HCT116 (cell line): ENCODE measurements at regions not wholly inside any gene's neighbourhood (a gene's known extent, or its start where the extent isn't known, plus 50 kb on each side); places are given as distances from the start of the nearest gene placed in this dataset.

Source experiments
- ATAC-seq: fragments of 200-7000 bp; cut with Tn5 transposase; 2 replicates; pipeline ENCODE4 v1.9.1; 2020; ENCODE audit warnings: mild to moderate bottlenecking, moderate library complexity
- BruUV-seq: library from RNA; stranded (reverse); fragments of 400-500 nt; replicated peaks from 2 replicates; lab custom pipeline; 2021; lab: Mats Ljungman, UMichigan
- CTCF ChIA-PET: fragments of 300-600 bp; sonication (Branson Sonifier 250); formaldehyde crosslinking; loops from one replicate; lab custom pipeline; 2021; ENCODE audit warnings: antibody characterized with exemption; lab: Charles Lee
- POLR2A ChIA-PET: fragments of 300-600, 350-600 bp; sonication (Branson Sonifier 250); formaldehyde crosslinking; loops from one replicate; lab custom pipeline; 2021; ENCODE audit warnings: antibody characterized with exemption; lab: Charles Lee
- RAD21 ChIA-PET, 2 experiments: fragments of 300-600 bp; sonication (Branson Sonifier 250); formaldehyde crosslinking; loops; one replicate each; lab custom pipeline; 2023; ENCODE audit warnings: low total read pairs in 2 of 2; ENCODE audit not compliant: uncharacterized antibody in 2 of 2, unreplicated experiment in 2 of 2, low non-redundant PET in 1 of 2; lab: Charles Lee
- DNase-seq: peaks from one replicate; pipeline ENCODE4 v3.0.0-alpha.2; 2010; ENCODE audit warnings: low read depth, low spot score
- H2AFZ ChIP-seq: fragments of 200-600 bp; shearing (Covaris generic), sonication (generic); 2 replicates; pipeline ENCODE4 v1.6.1; 2017; ENCODE audit warnings: low read depth, mixed run types, mixed read lengths, antibody characterized with exemption, low read length; ENCODE audit not compliant: poor library complexity, severe bottlenecking
- H3K27ac ChIP-seq: 2 replicates; pipeline ENCODE4 v1.5.1; 2012; ENCODE audit warnings: low read depth, low read length
- H3K27me3 ChIP-seq: fragments of 200-600 bp; sonication (generic); 2 replicates; pipeline ENCODE4 v1.6.1; 2016; ENCODE audit warnings: mixed run types, low read length, mixed read lengths; ENCODE audit not compliant: insufficient read depth
- H3K36me3 ChIP-seq, 2 experiments: fragments of 200-500 bp in 1 of 2; fragments of 200-600 bp in 1 of 2; sonication (Bioruptor generic) in 1 of 2; sonication (generic) in 1 of 2; 2 replicates each; pipeline versions ENCODE4 v1.5.1 to v1.6.1; 2014 to 2016; ENCODE audit warnings: low read length in 2 of 2, inconsistent platforms in 1 of 2, mixed read lengths in 1 of 2, mixed run types in 1 of 2; ENCODE audit not compliant: insufficient read depth in 2 of 2, control insufficient read depth in 1 of 2
- H3K4me1 ChIP-seq, 2 experiments: fragments of 200-600 bp in 1 of 2; sonication (generic) in 1 of 2; 2 replicates each; pipeline versions ENCODE4 v1.5.1 to v1.6.1; 2012 to 2017; ENCODE audit warnings: low read length in 2 of 2, inconsistent platforms in 1 of 2, mild to moderate bottlenecking in 1 of 2, mixed read lengths in 1 of 2, mixed run types in 1 of 2, moderate library complexity in 1 of 2; ENCODE audit not compliant: insufficient read depth in 2 of 2, control insufficient read depth in 1 of 2
- H3K4me2 ChIP-seq: fragments of 200-600 bp; sonication (generic); 2 replicates; pipeline ENCODE4 v1.6.1; 2017; ENCODE audit warnings: mixed run types, low read length, mixed read lengths
- H3K4me3 ChIP-seq, 2 experiments: fragments of 200-600 bp in 1 of 2; sonication (generic) in 1 of 2; replicated peaks in 1 of 2; 2 replicates each; pipeline ENCODE4 v1.5.1; 2011 to 2016; ENCODE audit warnings: low read length in 2 of 2, control low read depth in 1 of 2, low read depth in 1 of 2, mild to moderate bottlenecking in 1 of 2, mixed read lengths in 1 of 2, mixed run types in 1 of 2
- H3K79me2 ChIP-seq: fragments of 200-600 bp; sonication (generic); 2 replicates; pipeline ENCODE4 v1.6.1; 2017; ENCODE audit warnings: mild to moderate bottlenecking, mixed run types, low read length, moderate library complexity, mixed read lengths; ENCODE audit not compliant: insufficient read depth
- H3K9ac ChIP-seq: fragments of 200-600 bp; sonication (generic); 2 replicates; pipeline ENCODE4 v1.6.1; 2016; ENCODE audit warnings: low read length, mixed read lengths
- H3K9me2 ChIP-seq: fragments of 200-600 bp; sonication (generic), shearing (Covaris generic); 2 replicates; pipeline ENCODE4 v1.6.1; 2017; ENCODE audit warnings: mixed run types, mild to moderate bottlenecking, moderate library complexity; ENCODE audit not compliant: insufficient read depth
- H3K9me3 ChIP-seq, 2 experiments: fragments of 200-500 bp in 1 of 2; fragments of 200-600 bp in 1 of 2; sonication (Bioruptor generic) in 1 of 2; sonication (generic) in 1 of 2; 2 replicates each; pipeline ENCODE4 v1.6.1; 2014 to 2017; ENCODE audit warnings: low read length in 2 of 2, mixed read lengths in 2 of 2, inconsistent platforms in 1 of 2, low read depth in 1 of 2, mild to moderate bottlenecking in 1 of 2, mixed run types in 1 of 2, moderate library complexity in 1 of 2; ENCODE audit not compliant: control insufficient read depth in 1 of 2, insufficient read depth in 1 of 2
- H4K20me1 ChIP-seq: fragments of 200-600 bp; sonication (generic), shearing (Covaris generic); 2 replicates; pipeline ENCODE4 v1.6.1; 2017; ENCODE audit warnings: mixed run types, mild to moderate bottlenecking, moderate library complexity; ENCODE audit not compliant: insufficient read depth
- CEBPB ChIP-seq: IDR thresholded peaks from 2 replicates; pipeline ENCODE4 v1.6.1; 2012; ENCODE audit warnings: low read depth
- ELF1 ChIP-seq: IDR thresholded peaks from 2 replicates; pipeline ENCODE4 v1.6.1; 2012; ENCODE audit warnings: low read depth, borderline replicate concordance
- POLR2A ChIP-seq: IDR thresholded peaks from 2 replicates; pipeline ENCODE4 v1.7.0; 2011; ENCODE audit warnings: borderline replicate concordance; ENCODE audit not compliant: insufficient read depth, insufficient read length; ENCODE audit errors: extremely low read depth
- POLR2AphosphoS5 ChIP-seq: IDR thresholded peaks from 2 replicates; pipeline ENCODE4 v1.6.1; 2011; ENCODE audit warnings: mild to moderate bottlenecking, low read depth, low read length, moderate library complexity
- intact Hi-C: fragments of 100-400 bp; cut with micrococcal nuclease; formaldehyde crosslinking; loops from 2 replicates; pipeline ENCODE4 v1.10.0; 2022
- TF ChIP-seq, protein P1 (sequence below): IDR thresholded peaks from 2 replicates; pipeline ENCODE4 v1.6.1; 2012
- TF ChIP-seq, protein P2 (sequence below): IDR thresholded peaks from 2 replicates; pipeline ENCODE4 v1.6.1; 2012; ENCODE audit warnings: low read depth
- TF ChIP-seq, protein P3 (sequence below): IDR thresholded peaks from 2 replicates; pipeline ENCODE4 v1.6.1; 2012

DNA sequence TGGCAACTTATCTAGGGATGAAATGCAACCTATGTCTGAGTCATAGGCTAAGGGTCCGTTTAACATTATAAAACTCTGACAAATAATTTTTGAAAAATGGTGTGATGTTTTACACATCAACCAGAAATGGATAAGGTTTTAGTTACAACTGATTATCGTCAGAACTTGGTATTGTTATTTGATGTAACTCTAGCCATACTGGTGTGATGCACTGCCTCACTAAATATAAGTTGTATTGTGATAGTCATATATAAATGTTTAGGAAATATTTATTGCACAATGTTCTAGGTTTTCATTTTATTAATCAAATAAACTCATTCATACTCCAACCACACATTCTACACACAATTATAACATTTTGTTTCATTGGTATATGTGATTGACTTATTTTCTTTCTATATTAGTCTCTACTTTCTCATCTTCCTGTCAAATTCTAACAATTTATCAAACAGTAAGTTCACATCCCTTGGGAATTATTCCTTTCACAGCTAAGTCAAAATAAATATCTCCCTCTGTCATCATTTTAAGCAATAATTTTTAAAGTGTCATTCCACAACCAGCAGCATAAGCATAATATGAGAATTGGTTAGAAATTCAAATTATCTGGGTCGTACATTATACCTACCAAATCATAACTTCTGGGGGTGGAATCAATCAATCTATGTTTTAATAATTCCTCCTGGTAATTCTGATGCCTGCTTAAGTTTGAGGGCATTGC is 873.9 kb downstream of the SLITRK1 start:
- Histone ChIP-seq H3K9ac (no peak overlapping the region), H3K4me3 (no peak overlapping the region), H3K79me2 (no peaks in the 10 kb centered on the region), H3K27ac (no peak overlapping the region), H2AFZ (no peak overlapping the region), H3K4me2 (no peak overlapping the region), H3K9me3 (no peaks in the 10 kb centered on the region), H3K36me3 (no peaks in the 10 kb centered on the region), H3K9me2 (no peaks in the 10 kb centered on the region), H3K4me1 (no peaks in the 10 kb centered on the region), H3K27me3 (no peaks in the 10 kb centered on the region), H4K20me1 (no peaks in the 10 kb centered on the region)
- ChIA-PET POLR2A (no interaction called here), CTCF (no interaction called here), RAD21 (no interaction called here)
- intact Hi-C loops, result no loop called here
- TF ChIP-seq, protein P1, sequence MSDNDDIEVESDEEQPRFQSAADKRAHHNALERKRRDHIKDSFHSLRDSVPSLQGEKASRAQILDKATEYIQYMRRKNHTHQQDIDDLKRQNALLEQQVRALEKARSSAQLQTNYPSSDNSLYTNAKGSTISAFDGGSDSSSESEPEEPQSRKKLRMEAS, result no peak
- TF ChIP-seq POLR2AphosphoS5 (no peak), ELF1 (no peak), POLR2A (no peak), CEBPB (no peak)
- TF ChIP-seq, protein P2, sequence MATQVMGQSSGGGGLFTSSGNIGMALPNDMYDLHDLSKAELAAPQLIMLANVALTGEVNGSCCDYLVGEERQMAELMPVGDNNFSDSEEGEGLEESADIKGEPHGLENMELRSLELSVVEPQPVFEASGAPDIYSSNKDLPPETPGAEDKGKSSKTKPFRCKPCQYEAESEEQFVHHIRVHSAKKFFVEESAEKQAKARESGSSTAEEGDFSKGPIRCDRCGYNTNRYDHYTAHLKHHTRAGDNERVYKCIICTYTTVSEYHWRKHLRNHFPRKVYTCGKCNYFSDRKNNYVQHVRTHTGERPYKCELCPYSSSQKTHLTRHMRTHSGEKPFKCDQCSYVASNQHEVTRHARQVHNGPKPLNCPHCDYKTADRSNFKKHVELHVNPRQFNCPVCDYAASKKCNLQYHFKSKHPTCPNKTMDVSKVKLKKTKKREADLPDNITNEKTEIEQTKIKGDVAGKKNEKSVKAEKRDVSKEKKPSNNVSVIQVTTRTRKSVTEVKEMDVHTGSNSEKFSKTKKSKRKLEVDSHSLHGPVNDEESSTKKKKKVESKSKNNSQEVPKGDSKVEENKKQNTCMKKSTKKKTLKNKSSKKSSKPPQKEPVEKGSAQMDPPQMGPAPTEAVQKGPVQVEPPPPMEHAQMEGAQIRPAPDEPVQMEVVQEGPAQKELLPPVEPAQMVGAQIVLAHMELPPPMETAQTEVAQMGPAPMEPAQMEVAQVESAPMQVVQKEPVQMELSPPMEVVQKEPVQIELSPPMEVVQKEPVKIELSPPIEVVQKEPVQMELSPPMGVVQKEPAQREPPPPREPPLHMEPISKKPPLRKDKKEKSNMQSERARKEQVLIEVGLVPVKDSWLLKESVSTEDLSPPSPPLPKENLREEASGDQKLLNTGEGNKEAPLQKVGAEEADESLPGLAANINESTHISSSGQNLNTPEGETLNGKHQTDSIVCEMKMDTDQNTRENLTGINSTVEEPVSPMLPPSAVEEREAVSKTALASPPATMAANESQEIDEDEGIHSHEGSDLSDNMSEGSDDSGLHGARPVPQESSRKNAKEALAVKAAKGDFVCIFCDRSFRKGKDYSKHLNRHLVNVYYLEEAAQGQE, result no peak
- TF ChIP-seq, protein P3, sequence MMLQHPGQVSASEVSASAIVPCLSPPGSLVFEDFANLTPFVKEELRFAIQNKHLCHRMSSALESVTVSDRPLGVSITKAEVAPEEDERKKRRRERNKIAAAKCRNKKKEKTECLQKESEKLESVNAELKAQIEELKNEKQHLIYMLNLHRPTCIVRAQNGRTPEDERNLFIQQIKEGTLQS, result no peak
- ATAC-seq (no peak), DNase-seq (no peak)
- BruUV-seq, result no TSS peak
